IMR-90 (cell line): ENCODE measurements at regions not wholly inside any gene's neighbourhood (a gene's known extent, or its start where the extent isn't known, plus 50 kb on each side); places are given as distances from the start of the nearest gene placed in this dataset.
"Not testable (repeated sequence)": the region's sequence is repeated elsewhere in the genome, so short reads cannot be mapped to it uniquely, and the experiment has no call there.

Experiments used
- ATAC-seq: fragments of 200-7000 bp; cut with Tn5 transposase; 2 replicates; pipeline ENCODE4 v1.9.1; 2020; ENCODE audit warnings: low read depth, mild to moderate bottlenecking, moderate library complexity
- BruUV-seq: library from RNA; stranded (reverse); fragments of 400-500 nt; replicated peaks from 2 replicates; lab custom pipeline; 2021; lab: Mats Ljungman, UMichigan
- CTCF ChIA-PET: fragments of 300-600 bp; formaldehyde crosslinking; extraction: SDS; loops from one replicate; lab custom pipeline; 2021; ENCODE audit warnings: antibody characterized with exemption; lab: Yijun Ruan, JAX
- POLR2A ChIA-PET: fragments of 300-600 bp; sonication (Branson Sonifier 250); formaldehyde crosslinking; loops from one replicate; lab custom pipeline; 2022; ENCODE audit warnings: antibody characterized with exemption; ENCODE audit not compliant: unreplicated experiment; lab: Charles Lee
- DNase-seq: peaks from one replicate; pipeline ENCODE4 v3.0.0; 2013
- H2AFZ ChIP-seq: replicated peaks from 2 replicates; pipeline ENCODE3; 2013; ENCODE audit warnings: low read length, mild to moderate bottlenecking; ENCODE audit not compliant: poor library complexity
- H2AK5ac ChIP-seq: 2 replicates; pipeline ENCODE4 v1.6.1; 2013; ENCODE audit warnings: low read depth, low read length, inconsistent platforms
- H2AK9ac ChIP-seq: replicated peaks from 2 replicates; pipeline ENCODE3; 2013; ENCODE audit warnings: mild to moderate bottlenecking, low read depth, low read length, moderate library complexity; ENCODE audit not compliant: poor library complexity
- H2BK120ac ChIP-seq: 2 replicates; pipeline ENCODE4 v1.6.1; 2013; ENCODE audit warnings: low read depth, low read length, inconsistent platforms
- H2BK15ac ChIP-seq: 3 replicates; pipeline ENCODE4 v1.6.1; 2013; ENCODE audit warnings: low read depth, low read length, inconsistent platforms
- H2BK20ac ChIP-seq: 2 replicates; pipeline ENCODE4 v1.6.1; 2013; ENCODE audit warnings: low read depth, mild to moderate bottlenecking, inconsistent platforms, low read length, moderate library complexity
- H2BK5ac ChIP-seq: 2 replicates; pipeline ENCODE4 v1.6.1; 2013; ENCODE audit warnings: mild to moderate bottlenecking, low read depth, low read length, inconsistent platforms; ENCODE audit not compliant: poor library complexity, severe bottlenecking
- H3K14ac ChIP-seq: replicated peaks from 2 replicates; pipeline ENCODE4 v1.6.1; 2013; ENCODE audit warnings: low read depth, low read length, inconsistent platforms
- H3K18ac ChIP-seq: 2 replicates; pipeline ENCODE4 v1.6.1; 2013; ENCODE audit warnings: low read depth, low read length, control low read depth
- H3K23ac ChIP-seq: 2 replicates; pipeline ENCODE4 v1.6.1; 2013; ENCODE audit warnings: low read depth, low read length, inconsistent platforms
- H3K27ac ChIP-seq: 2 replicates; pipeline ENCODE4 v1.5.1; 2013; ENCODE audit warnings: mild to moderate bottlenecking, control low read depth, low read length; ENCODE audit not compliant: insufficient read depth
- H3K27me3 ChIP-seq: 2 replicates; pipeline ENCODE4 v1.6.1; 2013; ENCODE audit warnings: low read length; ENCODE audit not compliant: control insufficient read depth, insufficient read depth
- H3K36me3 ChIP-seq: 2 replicates; pipeline ENCODE4 v1.6.1; 2013; ENCODE audit warnings: low read length, mixed read lengths; ENCODE audit not compliant: control insufficient read depth, insufficient read depth
- H3K4ac ChIP-seq: 2 replicates; pipeline ENCODE4 v1.6.1; 2013; ENCODE audit warnings: low read depth, low read length, inconsistent platforms
- H3K4me1 ChIP-seq: 2 replicates; pipeline ENCODE4 v1.6.1; 2013; ENCODE audit warnings: low read length, mixed read lengths; ENCODE audit not compliant: control insufficient read depth, insufficient read depth
- H3K4me2 ChIP-seq: 2 replicates; pipeline ENCODE4 v1.6.1; 2013; ENCODE audit warnings: low read depth, mild to moderate bottlenecking, control low read depth, low read length, moderate library complexity
- H3K4me3 ChIP-seq: 2 replicates; pipeline ENCODE4 v1.5.1; 2013; ENCODE audit warnings: low read depth, mild to moderate bottlenecking, control low read depth, low read length, moderate library complexity; ENCODE audit not compliant: insufficient read depth
- H3K56ac ChIP-seq: 2 replicates; pipeline ENCODE4 v1.6.1; 2013; ENCODE audit warnings: low read length, inconsistent platforms; ENCODE audit not compliant: insufficient read depth; ENCODE audit errors: extremely low read depth
- H3K79me1 ChIP-seq, 2 experiments: 2 replicates each; pipeline ENCODE4 v1.6.1; 2013; ENCODE audit warnings: low read length in 2 of 2, inconsistent platforms in 1 of 2, low read depth in 1 of 2
- H3K9ac ChIP-seq: 2 replicates; pipeline ENCODE4 v1.6.1; 2013; ENCODE audit warnings: low read depth, low read length, control low read depth
- H3K9me1 ChIP-seq: 2 replicates; pipeline ENCODE4 v1.6.1; 2013; ENCODE audit warnings: low read length, inconsistent platforms; ENCODE audit not compliant: insufficient read depth
- H3K9me3 ChIP-seq: 2 replicates; pipeline ENCODE4 v1.6.1; 2013; ENCODE audit warnings: low read length; ENCODE audit not compliant: control insufficient read depth, insufficient read depth
- H4K20me1 ChIP-seq: 2 replicates; pipeline ENCODE4 v1.6.1; 2013; ENCODE audit warnings: low read length, inconsistent platforms; ENCODE audit not compliant: insufficient read depth
- H4K5ac ChIP-seq: 2 replicates; pipeline ENCODE4 v1.6.1; 2013; ENCODE audit warnings: mild to moderate bottlenecking, low read depth, low read length, control low read depth
- H4K8ac ChIP-seq, 2 experiments: 2 replicates each; pipeline ENCODE4 v1.6.1; 2013; ENCODE audit warnings: low read depth in 2 of 2, low read length in 2 of 2, control low read depth in 1 of 2, inconsistent platforms in 1 of 2
- H4K91ac ChIP-seq: 2 replicates; pipeline ENCODE4 v1.6.1; 2013; ENCODE audit warnings: low read depth, low read length, inconsistent platforms; ENCODE audit not compliant: insufficient read depth
- WGBS, 2 experiments: methylation state at CpG; one replicate each; pipeline versions ENCODE4 v1.1.5 to v1.1.7; 2013; ENCODE audit warnings: missing lambda C conversion rate in 2 of 2; ENCODE audit not compliant: insufficient read length in 1 of 2; ENCODE audit errors: extremely low coverage in 2 of 2; 5-methylcytosine and 5-hydroxymethylcytosine counted together
- dilution Hi-C: fragments of 300-500 bp; cut with HindIII; formaldehyde crosslinking; loops from one replicate; pipeline ENCODE4 v1.14.3; 2018; ENCODE audit warnings: low sequenced_read_pairs; ENCODE audit not compliant: unreplicated experiment
- in situ Hi-C: fragments of 300-500 bp; cut with MboI; formaldehyde crosslinking; loops from 3 replicates; pipeline ENCODE4 v1.14.3; 2019; ENCODE audit warnings: low sequenced_read_pairs, inconsistent platforms, mixed read lengths
- intact Hi-C: fragments of 100-400 bp; cut with micrococcal nuclease; formaldehyde crosslinking; loops from 2 replicates; pipeline ENCODE4 v1.10.0; 2022

DNA sequence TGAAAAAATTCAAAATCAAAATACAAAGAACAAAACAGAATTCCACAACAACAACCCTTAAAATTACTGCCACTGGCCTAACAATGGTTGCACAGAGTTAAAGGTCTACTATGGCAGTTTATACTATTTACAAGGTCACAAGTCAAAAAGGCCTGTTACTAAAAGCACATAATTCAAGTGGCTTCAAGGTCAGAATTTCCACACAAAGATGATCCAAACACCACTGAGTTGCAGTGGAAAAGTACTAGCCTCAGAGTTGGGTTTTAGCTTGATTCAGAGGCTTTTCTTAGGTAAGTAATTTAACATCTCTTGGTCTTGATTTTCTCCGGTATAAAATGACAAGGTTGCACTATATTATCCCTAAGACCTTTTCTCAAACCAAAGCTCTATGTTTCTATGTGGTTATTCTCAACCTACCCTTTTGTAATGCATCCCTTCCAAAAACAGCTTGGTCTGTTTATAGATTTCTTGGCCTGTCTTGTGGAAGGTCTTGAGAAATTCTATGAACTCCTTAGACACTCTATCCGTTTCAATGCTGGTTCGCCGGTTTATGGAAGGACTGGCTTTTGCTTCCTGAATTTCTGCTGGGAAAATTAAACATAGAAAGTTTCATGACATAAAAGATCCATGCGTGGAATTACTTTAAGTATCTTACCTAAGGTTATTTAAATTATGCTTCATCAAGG lies 69.5 kb downstream of the MDH2 start:
- H3K14ac ChIP-seq, ATAC-seq, H3K23ac ChIP-seq, H2BK20ac ChIP-seq, H3K56ac ChIP-seq, H2AFZ ChIP-seq, H2BK15ac ChIP-seq, DNase-seq, in situ Hi-C loops, H3K36me3 ChIP-seq, dilution Hi-C loops, H2AK5ac ChIP-seq, H3K18ac ChIP-seq, H3K4me3 ChIP-seq, H4K8ac ChIP-seq, H2BK120ac ChIP-seq, H3K4me2 ChIP-seq, H3K9me1 ChIP-seq, POLR2A ChIA-PET, H3K4ac ChIP-seq, H4K5ac ChIP-seq, BruUV-seq, H4K20me1 ChIP-seq, H2AK9ac ChIP-seq, H3K79me1 ChIP-seq, H3K27me3 ChIP-seq, H3K9me3 ChIP-seq, intact Hi-C loops, CTCF ChIA-PET, H3K4me1 ChIP-seq, H2BK5ac ChIP-seq, H3K27ac ChIP-seq, H4K91ac ChIP-seq, H3K9ac ChIP-seq: not testable (repeated sequence)
- WGBS, 2 experiments = no CpG with 5 or more reads among the region's 5 CpGs
